H1 (cell line): ENCODE measurements at regions not wholly inside any gene's neighbourhood (a gene's known extent, or its start where the extent isn't known, plus 50 kb on each side); places are given as distances from the start of the nearest gene placed in this dataset.

Experiments used
- ATF3 ChIP-seq: IDR thresholded peaks from 2 replicates; pipeline ENCODE4 v1.6.1; 2011; ENCODE audit warnings: low read depth, mild to moderate bottlenecking, low read length; ENCODE audit not compliant: insufficient read depth
- CBX8 ChIP-seq: fragments of 300-800, 300-1000 bp; sonication (generic); IDR thresholded peaks from 2 replicates; pipeline ENCODE4 v1.7.1; 2016; ENCODE audit warnings: low read depth, low read length, borderline replicate concordance
- CHD7 ChIP-seq: fragments of 300-600 bp; sonication (generic); IDR thresholded peaks from 2 replicates; pipeline ENCODE4 v1.7.1; 2012; ENCODE audit warnings: low read length, moderate library complexity, mild to moderate bottlenecking, inconsistent platforms; ENCODE audit not compliant: insufficient replicate concordance
- CREB1 ChIP-seq: IDR thresholded peaks from 2 replicates; pipeline ENCODE4 v1.6.1; 2012; ENCODE audit warnings: inconsistent platforms
- SIX5 ChIP-seq: IDR thresholded peaks from 2 replicates; pipeline ENCODE4 v1.6.1; 2011; ENCODE audit warnings: mild to moderate bottlenecking, low read depth, low read length
- SP1 ChIP-seq: IDR thresholded peaks from 2 replicates; pipeline ENCODE4 v1.6.1; 2011; ENCODE audit warnings: low read depth, low read length
- TF ChIP-seq, protein P1 (sequence below): IDR thresholded peaks from 2 replicates; pipeline ENCODE4 v1.6.1; 2011; ENCODE audit warnings: low read length, improper control_type of control experiment

GRCh38 chr14:89740241-89740640, 214.3 kb downstream of the EFCAB11 start (continued):
- TF ChIP-seq CHD7 (no peak), ATF3 (no peak), CBX8 (no peak), CREB1 (no peak), SIX5 (no peak), SP1 (no peak)
- TF ChIP-seq, protein P1, sequence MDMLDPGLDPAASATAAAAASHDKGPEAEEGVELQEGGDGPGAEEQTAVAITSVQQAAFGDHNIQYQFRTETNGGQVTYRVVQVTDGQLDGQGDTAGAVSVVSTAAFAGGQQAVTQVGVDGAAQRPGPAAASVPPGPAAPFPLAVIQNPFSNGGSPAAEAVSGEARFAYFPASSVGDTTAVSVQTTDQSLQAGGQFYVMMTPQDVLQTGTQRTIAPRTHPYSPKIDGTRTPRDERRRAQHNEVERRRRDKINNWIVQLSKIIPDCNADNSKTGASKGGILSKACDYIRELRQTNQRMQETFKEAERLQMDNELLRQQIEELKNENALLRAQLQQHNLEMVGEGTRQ, result no peak
